MCF 10A (cell line): ENCODE measurements at regions not wholly inside any gene's neighbourhood (a gene's known extent, or its start where the extent isn't known, plus 50 kb on each side); places are given as distances from the start of the nearest gene placed in this dataset.

Source experiments
- BruUV-seq: library from RNA; stranded (reverse); fragments of 400-500 nt; replicated peaks from 2 replicates; lab custom pipeline; 2021; lab: Mats Ljungman, UMichigan
- CTCF ChIA-PET: fragments of 300-600 bp; sonication (Branson Sonifier 250); formaldehyde crosslinking; extraction: SDS; loops from one replicate; lab custom pipeline; 2021; ENCODE audit warnings: antibody characterized with exemption, inconsistent platforms; lab: Yijun Ruan, JAX
- POLR2A ChIA-PET: fragments of 300-600, 350-650 bp; sonication (Branson Sonifier 250); formaldehyde crosslinking; extraction: SDS; loops from one replicate; lab custom pipeline; 2020; ENCODE audit warnings: antibody characterized with exemption, inconsistent platforms; lab: Yijun Ruan, JAX
- DNase-seq: peaks from one replicate; pipeline ENCODE4 v3.0.0-alpha.2; 2018; ENCODE audit not compliant: unreplicated experiment
- H3K27ac Mint-ChIP-seq: one replicate; pipeline ENCODE4 v1.8.0; 2022; ENCODE audit warnings: mild to moderate bottlenecking, low read depth, mixed read lengths; ENCODE audit not compliant: unreplicated experiment
- H3K27me3 Mint-ChIP-seq: one replicate; pipeline ENCODE4 v1.8.0; 2022; ENCODE audit warnings: mixed read lengths; ENCODE audit not compliant: insufficient read depth, unreplicated experiment
- H3K36me3 Mint-ChIP-seq: one replicate; pipeline ENCODE4 v1.8.0; 2022; ENCODE audit warnings: mild to moderate bottlenecking, moderate library complexity, mixed read lengths; ENCODE audit not compliant: insufficient read depth, unreplicated experiment
- H3K4me1 Mint-ChIP-seq: one replicate; pipeline ENCODE4 v1.8.0; 2022; ENCODE audit warnings: mixed read lengths; ENCODE audit not compliant: insufficient read depth, unreplicated experiment
- H3K4me3 Mint-ChIP-seq: one replicate; pipeline ENCODE4 v1.8.0; 2022; ENCODE audit warnings: mild to moderate bottlenecking, moderate library complexity, mixed read lengths; ENCODE audit not compliant: unreplicated experiment
- H3K9me3 Mint-ChIP-seq: one replicate; pipeline ENCODE4 v1.8.0; 2022; ENCODE audit warnings: mixed read lengths; ENCODE audit not compliant: unreplicated experiment
- intact Hi-C: fragments of 100-400 bp; cut with micrococcal nuclease; formaldehyde crosslinking; loops from 2 replicates; pipeline ENCODE4 v1.14.1; 2022
- TF ChIP-seq, protein P1 (sequence below): fragments of 200-600 bp; IDR thresholded peaks from one replicate; pipeline ENCODE4 v1.8.0; 2022; ENCODE audit warnings: antibody characterized with exemption, mild to moderate bottlenecking; ENCODE audit not compliant: unreplicated experiment

GRCh38 chr12:107884769-107885694, 110.5 kb downstream of the ASCL4 start:
- TF ChIP-seq, protein P1, sequence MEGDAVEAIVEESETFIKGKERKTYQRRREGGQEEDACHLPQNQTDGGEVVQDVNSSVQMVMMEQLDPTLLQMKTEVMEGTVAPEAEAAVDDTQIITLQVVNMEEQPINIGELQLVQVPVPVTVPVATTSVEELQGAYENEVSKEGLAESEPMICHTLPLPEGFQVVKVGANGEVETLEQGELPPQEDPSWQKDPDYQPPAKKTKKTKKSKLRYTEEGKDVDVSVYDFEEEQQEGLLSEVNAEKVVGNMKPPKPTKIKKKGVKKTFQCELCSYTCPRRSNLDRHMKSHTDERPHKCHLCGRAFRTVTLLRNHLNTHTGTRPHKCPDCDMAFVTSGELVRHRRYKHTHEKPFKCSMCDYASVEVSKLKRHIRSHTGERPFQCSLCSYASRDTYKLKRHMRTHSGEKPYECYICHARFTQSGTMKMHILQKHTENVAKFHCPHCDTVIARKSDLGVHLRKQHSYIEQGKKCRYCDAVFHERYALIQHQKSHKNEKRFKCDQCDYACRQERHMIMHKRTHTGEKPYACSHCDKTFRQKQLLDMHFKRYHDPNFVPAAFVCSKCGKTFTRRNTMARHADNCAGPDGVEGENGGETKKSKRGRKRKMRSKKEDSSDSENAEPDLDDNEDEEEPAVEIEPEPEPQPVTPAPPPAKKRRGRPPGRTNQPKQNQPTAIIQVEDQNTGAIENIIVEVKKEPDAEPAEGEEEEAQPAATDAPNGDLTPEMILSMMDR = peak; percentile 72
- peak; percentile 64 for DNase-seq
- H3K27me3 Mint-ChIP-seq = peaks cover 23% of the 10 kb centered on the region
- intact Hi-C loops = loop anchor here (1.0 to 10.0 kb wide), 3 partner anchors 124 to 750 kb away; partner anchors contain the start of gene PRDM4
- CTCF ChIA-PET = interaction anchor here (0.6 to 6.2 kb wide), 24 partner anchors 8 to 637 kb away, joined by 3 to 85 read pairs (median 4); no protein-coding TSS in a partner anchor
- POLR2A ChIA-PET = interaction anchor here (0.7 to 1.2 kb wide), 2 partner anchors 11 to 125 kb away, joined by 3 read pairs; no protein-coding TSS in a partner anchor
- H3K27ac Mint-ChIP-seq = no peak overlapping the region
- H3K36me3 Mint-ChIP-seq = no peaks in the 10 kb centered on the region
- no TSS peak for BruUV-seq
- no peak overlapping the region for H3K4me3 Mint-ChIP-seq
- no peaks in the 10 kb centered on the region for H3K4me1 Mint-ChIP-seq
- no peaks in the 10 kb centered on the region for H3K9me3 Mint-ChIP-seq

GRCh38 chr12:107888789-107889188, 114.3 kb downstream of the ASCL4 start:
- DNase-seq = no peak
- Mint-ChIP-seq H3K4me3 (no peak overlapping the region), H3K27me3 (peaks cover 15% of the 10 kb centered on the region), H3K9me3 (no peaks in the 10 kb centered on the region), H3K27ac (no peak overlapping the region), H3K36me3 (no peaks in the 10 kb centered on the region), H3K4me1 (no peaks in the 10 kb centered on the region)
- ChIA-PET POLR2A (no interaction called here), CTCF (interaction anchor here (0.6 kb wide), 1 partner anchor 21 kb away, joined by 4 read pairs; no protein-coding TSS in a partner anchor)
- TF ChIP-seq, protein P1 = no peak
- intact Hi-C loops = loop anchor here (10.0 kb wide), 1 partner anchor 754 kb away; no protein-coding TSS in a partner anchor
- BruUV-seq = no TSS peak

DNA sequence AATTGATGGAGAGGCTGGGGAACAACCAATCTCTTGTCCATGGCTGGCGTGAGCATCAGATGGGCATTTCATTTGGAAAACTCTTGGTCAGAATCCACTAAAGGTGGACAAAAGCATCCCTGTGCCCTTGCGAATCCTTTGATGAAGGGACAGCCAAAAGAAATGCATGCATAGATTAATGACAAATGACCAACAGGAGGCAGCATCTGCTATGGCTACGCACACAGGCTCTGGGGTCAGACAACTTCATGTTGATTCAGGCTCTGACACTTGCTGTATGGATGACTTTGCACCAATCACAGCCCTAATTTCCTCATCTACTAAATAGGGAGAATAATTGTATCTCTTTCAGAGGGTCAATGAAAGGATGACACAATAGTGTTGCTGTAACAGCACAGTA, 117.5 kb downstream of the ASCL4 start:
- peaks cover 16% of the 10 kb centered on the region for H3K27me3 Mint-ChIP-seq
- ChIA-PET POLR2A (no interaction called here), CTCF (interaction anchor here (0.5 to 1.3 kb wide), 2 partner anchors 216 to 1196 kb away, joined by 4 to 6 read pairs; no protein-coding TSS in a partner anchor)
- BruUV-seq = no TSS peak
- H3K36me3 Mint-ChIP-seq = no peaks in the 10 kb centered on the region
- H3K4me1 Mint-ChIP-seq = no peaks in the 10 kb centered on the region
- H3K9me3 Mint-ChIP-seq = no peaks in the 10 kb centered on the region
- TF ChIP-seq, protein P1 = peak; percentile 15
- peak; percentile 6 for DNase-seq
- no peak overlapping the region for H3K4me3 Mint-ChIP-seq
- H3K27ac Mint-ChIP-seq = no peak overlapping the region
- intact Hi-C loops = no loop called here

GRCh38 chr12:107894589-107894988, 120.1 kb downstream of the ASCL4 start:
- no peak for DNase-seq
- ChIA-PET CTCF (interaction anchor here (1.0 to 1.5 kb wide), 2 partner anchors 9 to 618 kb away, joined by 3 to 8 read pairs; no protein-coding TSS in a partner anchor), POLR2A (no interaction called here)
- Mint-ChIP-seq H3K36me3 (no peaks in the 10 kb centered on the region), H3K4me1 (no peaks in the 10 kb centered on the region), H3K27ac (no peak overlapping the region), H3K9me3 (no peaks in the 10 kb centered on the region), H3K27me3 (peaks cover 25% of the 10 kb centered on the region), H3K4me3 (no peak overlapping the region)
- intact Hi-C loops = no loop called here
- no TSS peak for BruUV-seq
- TF ChIP-seq, protein P1 = no peak
